OCI-LY7 (cell line): ENCODE measurements at regions not wholly inside any gene's neighbourhood (a gene's known extent, or its start where the extent isn't known, plus 50 kb on each side); places are given as distances from the start of the nearest gene placed in this dataset.

Experiments
- EZH2phosphoT487 ChIP-seq: fragments of 200-600 bp; sonication (generic); IDR thresholded peaks from 2 replicates; pipeline ENCODE4 v1.6.1; 2018; ENCODE audit warnings: low read depth, borderline replicate concordance, mild to moderate bottlenecking, mixed run types, antibody characterized with exemption, low read length, moderate library complexity, mixed read lengths
- TF ChIP-seq, protein P1 (sequence below): fragments of 200-600 bp; sonication (generic); conservative IDR thresholded peaks from 2 replicates; pipeline ENCODE4 v1.5.1; 2014; ENCODE audit warnings: mild to moderate bottlenecking, antibody characterized with exemption, low read length, moderate library complexity, mixed read lengths

DNA sequence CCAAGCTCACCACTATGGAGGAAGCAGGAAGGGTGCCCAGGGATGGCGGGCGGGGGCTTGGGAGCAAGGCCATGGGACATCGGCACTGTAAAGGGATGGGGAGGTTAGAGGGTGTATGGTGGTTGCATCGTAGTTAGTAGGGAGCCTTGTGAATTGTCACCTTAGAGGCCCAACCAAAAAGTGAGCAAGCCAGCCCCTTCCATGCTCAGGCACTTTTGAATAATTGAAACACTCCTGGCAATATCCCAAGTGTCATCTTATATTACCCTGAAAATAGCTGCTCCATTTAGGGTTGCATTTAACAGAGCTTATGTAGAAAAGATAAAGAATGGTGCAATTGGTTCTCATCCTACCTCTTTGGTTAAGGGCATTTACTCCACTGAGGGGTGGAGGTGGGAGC, 169.2 kb downstream of the SAMD5 start:
- TF ChIP-seq, protein P1, sequence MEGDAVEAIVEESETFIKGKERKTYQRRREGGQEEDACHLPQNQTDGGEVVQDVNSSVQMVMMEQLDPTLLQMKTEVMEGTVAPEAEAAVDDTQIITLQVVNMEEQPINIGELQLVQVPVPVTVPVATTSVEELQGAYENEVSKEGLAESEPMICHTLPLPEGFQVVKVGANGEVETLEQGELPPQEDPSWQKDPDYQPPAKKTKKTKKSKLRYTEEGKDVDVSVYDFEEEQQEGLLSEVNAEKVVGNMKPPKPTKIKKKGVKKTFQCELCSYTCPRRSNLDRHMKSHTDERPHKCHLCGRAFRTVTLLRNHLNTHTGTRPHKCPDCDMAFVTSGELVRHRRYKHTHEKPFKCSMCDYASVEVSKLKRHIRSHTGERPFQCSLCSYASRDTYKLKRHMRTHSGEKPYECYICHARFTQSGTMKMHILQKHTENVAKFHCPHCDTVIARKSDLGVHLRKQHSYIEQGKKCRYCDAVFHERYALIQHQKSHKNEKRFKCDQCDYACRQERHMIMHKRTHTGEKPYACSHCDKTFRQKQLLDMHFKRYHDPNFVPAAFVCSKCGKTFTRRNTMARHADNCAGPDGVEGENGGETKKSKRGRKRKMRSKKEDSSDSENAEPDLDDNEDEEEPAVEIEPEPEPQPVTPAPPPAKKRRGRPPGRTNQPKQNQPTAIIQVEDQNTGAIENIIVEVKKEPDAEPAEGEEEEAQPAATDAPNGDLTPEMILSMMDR: no peak
- no peak for TF ChIP-seq EZH2phosphoT487
